Nucleus accumbens (tissue), 56 donors: ENCODE measurements at regions not wholly inside any gene's neighbourhood (a gene's known extent, or its start where the extent isn't known, plus 50 kb on each side); places are given as distances from the start of the nearest gene placed in this dataset.

Experiments used
- DNase-seq, 56 donors: peaks; one replicate each; lab custom pipeline; 2025; lab: John Stamatoyannopoulos, UW

DNA sequence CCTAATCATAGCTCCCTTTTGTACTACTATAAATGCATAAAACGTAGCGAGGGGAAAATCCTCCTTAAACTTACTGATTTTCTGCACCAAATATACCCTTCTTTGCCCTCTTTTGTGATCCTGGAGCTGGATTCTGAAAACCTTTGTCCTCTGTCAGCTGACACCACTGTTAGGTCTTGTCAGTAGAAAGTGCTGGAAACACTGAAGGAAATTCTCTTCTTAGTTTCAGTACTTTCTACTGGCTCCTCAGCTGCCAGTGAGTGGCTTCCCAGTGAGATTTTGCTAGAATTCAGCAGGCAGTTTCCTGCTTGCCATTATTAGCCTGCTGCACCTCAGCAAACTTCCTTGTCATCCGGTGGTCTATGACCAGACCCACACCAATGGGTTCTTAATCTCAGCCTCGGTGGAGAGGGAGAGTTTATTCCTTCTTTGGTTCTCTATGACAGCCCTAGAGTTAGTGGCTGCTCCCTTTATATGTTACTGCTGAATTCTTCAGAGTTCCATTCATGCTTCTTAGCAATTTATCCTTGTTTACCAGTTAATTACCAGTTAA lies 476.2 kb downstream of the FSCB start:
- DNase-seq = no peak

- DNase-seq = no peak
Observed at GRCh38 chr14:44029933-44030332, 477.1 kb downstream of the FSCB start.

GRCh38 chr14:44027397-44027796 lies 479.7 kb downstream of the FSCB start:
- no peak for DNase-seq

DNA sequence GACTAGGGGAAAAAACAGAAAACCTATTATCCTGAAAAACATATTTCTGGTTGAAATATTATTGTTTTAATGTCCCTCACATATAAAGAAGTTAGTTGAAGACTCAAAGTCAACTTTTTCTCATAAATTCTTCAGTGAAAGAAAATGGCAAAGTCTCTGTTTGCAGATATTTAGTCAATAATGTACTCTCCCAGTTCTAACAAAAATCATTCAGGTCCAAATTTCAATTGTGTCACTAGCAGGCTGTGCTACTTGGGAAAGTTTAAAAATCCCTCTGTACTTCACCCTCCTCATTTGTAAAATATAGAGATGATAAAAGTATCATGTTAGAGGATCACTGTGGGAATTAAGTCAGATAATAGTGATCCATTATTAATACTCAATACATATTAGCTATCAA lies 496.5 kb downstream of the FSCB start:
- DNase-seq = no peak

- DNase-seq = no peak
Observed at GRCh38 chr14:44010071-44010470, 497.0 kb downstream of the FSCB start.

DNA sequence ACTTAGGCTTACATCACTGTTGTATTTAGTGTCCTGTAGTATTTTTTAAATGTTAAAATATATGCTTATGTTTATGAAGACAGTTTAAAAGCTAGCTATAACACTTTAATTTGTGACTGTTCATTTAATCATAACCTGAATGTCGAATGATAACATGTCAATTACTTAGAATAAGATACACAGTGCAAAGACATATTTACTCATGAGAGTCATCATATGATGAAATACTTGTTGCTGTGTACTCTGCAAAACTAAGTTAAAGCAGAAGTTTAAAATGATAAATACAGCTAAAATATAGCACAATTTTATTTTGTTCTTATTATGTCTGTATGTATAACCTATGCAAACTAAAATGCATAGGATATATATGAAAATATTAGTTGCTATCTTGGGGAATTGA lies 497.4 kb downstream of the FSCB start:
- DNase-seq = no peak

DNA sequence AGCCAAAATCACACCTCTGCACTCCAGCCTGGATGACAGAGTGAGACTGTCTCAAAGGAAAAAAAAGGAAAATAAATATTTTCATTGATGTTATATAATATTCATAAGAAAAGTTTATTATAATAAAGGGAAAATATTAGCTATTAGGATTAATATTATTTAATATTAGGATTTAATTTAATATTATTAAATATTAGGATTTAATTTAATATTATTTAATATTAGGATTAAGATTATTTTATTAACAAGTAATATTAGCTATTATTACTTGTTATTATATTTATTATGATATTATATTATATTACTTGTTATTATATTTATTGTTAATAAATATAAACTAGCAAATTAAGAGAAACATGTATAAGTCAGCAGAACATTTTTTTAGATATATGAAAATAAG lies 518.1 kb downstream of the FSCB start:
- DNase-seq = no peak

DNA sequence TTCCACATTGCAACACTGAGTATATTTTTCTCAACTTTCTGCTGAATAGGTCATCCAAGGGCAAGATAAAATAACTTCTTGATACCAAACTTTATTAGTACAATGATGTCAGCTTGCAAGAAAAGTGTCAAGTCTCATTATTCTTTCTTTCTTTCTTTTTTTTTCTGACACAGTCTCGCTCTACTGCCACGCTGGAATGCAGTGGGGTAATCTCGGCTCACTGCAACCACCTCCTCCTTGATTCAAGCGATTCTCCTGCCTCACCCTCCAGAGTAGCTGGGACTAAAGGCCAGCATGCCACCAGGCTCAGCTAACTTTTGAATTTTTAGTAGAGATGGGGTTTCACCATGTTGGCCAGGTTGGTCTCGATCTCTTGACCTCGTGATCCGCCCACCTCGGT lies 523.4 kb downstream of the FSCB start:
- no peak for DNase-seq

GRCh38 chr14:43981135-43981768 lies 525.8 kb downstream of the FSCB start:
- DNase-seq = no peak

DNA sequence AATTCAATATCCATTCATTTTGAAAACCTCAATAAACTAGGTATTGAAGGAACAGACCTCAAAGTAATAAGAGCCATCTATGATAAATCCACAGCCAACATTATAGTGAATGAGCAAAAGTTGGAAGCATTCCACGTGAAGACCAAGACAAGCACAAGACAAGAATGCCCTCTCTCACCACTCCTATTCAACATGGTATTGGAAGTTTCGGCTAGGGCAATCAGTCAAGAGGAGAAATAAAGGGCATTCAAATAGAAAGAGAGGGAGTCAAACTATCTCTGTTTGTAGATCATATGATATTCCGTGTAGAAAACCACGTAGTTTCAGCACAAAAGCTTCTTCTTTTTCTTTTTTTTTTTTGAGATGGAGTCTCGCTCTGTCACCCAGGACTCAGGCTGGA lies 550.3 kb downstream of the FSCB start:
- no peak for DNase-seq

- DNase-seq = no peak
Observed at GRCh38 chr14:43949400-43949799, 557.7 kb downstream of the FSCB start.

DNA sequence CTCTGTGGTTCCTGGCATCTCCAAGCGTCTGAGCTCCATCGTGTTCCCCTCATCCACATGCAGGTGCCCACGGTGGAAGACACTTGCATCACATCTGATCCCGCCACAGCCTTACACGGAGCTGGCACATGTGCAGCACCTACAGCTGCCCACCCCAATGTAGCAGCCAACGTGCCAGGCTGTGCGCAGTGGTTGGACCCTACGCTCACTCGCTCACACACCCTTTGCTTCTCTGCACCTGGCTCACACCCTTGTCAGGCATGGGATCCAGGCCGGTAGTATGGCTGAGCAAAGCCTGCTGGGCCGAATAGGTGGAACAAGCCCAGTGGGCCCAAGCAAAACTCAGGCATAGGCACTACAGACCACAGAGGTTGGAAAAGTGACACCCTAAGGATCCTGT lies 567.2 kb downstream of the FSCB start:
- no peak for DNase-seq

DNA sequence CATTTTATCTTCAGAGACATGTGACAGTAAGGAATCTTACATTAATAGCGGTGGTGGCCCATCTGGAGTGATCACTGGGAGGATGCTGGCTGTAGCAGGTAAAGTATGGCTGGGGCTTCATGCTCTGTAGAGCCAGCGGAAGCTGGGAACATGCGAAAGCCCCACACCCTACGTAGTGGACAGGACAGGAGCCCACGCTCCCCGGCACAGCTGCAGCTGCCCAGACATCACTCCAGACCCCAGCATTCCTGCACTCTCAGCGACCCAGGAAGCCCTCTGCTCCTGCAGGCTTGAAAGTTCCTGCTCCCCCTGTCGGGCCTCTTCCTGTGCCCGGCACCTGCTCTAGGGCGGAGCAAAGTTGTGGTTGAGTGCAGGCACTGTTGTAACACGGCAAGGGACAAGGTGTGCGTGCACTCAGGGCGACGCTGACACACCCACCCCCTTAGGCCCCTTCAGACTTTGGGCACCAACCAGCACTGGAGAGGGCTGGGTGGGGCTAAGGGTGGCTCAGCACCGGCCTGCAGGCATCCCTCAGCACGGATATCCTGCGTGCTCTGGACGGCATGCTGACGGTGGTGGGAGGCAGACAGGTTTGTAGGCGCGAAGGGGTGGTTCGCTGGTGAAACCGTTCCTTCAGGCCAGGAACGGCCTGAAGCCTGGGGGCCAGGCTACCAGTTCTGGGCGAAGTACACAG lies 568.3 kb downstream of the FSCB start:
- DNase-seq = no peak

DNA sequence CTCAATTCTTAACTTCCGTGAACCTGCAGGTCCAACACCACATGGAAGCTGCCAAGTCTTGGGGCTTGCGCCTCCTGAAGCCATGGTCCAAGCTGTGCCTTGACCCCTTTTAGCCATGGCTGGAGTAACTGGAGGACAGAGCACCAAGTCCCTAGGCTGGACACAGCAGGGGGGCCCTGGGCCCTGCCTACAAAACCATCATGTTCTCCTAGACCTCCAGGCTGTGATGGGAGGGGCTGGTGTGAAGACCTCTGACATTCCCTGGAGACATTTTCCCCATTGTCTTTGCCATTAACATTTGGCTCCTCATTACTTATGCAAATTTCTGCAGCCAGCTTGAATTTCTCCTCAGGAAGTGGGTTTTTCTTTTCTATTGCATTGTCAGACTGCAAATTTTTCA lies 570.1 kb downstream of the FSCB start:
- DNase-seq = no peak

GRCh38 chr14:43934102-43934501 lies 573.0 kb downstream of the FSCB start:
- DNase-seq = no peak

GRCh38 chr14:43914041-43914693 lies 592.9 kb downstream of the FSCB start:
- DNase-seq = no peak

DNA sequence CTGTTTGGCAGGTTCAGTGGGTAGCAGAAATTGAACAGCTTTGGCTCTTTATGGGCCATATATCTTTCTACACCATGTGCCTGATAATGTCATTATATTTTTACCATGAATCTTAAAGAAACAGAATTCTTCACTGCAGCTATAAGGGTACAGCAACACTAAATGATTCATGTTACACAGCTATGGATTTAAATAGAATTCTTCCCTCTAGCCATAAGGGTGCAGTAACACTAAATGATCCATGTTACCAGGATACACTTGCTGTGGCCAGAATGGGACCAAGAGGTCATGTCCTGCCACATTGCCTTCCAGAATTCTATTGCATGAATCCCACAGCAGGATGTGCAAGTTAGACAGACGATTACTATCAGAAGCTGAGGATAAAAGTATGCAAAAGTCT lies 603.9 kb downstream of the FSCB start:
- DNase-seq = no peak

- no peak for DNase-seq
Observed at GRCh38 chr14:43901911-43902673, 605.0 kb downstream of the FSCB start.

DNA sequence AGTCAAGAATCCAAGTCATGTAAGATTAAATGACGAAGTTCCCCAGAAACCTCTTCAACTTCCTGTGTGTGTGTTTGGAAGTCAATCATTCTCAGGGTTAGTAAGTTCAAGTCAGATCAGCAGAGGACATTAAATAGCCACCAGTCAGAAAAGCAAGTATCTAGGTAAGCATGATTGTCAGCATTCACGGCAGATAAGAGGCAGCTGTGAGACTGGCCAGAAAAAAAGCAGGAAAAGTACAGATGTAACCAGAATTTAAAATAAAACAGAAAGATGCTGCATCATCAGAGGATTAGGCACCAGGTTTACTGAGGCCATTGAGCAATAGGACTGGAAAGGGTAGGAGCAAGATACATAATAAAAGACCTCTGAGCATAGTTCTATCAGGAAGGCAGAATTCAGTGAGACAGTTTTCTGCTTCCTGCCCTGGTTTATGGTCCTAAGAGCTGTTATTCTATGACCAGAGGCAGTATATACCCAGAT lies 606.9 kb downstream of the FSCB start:
- DNase-seq = no peak

DNA sequence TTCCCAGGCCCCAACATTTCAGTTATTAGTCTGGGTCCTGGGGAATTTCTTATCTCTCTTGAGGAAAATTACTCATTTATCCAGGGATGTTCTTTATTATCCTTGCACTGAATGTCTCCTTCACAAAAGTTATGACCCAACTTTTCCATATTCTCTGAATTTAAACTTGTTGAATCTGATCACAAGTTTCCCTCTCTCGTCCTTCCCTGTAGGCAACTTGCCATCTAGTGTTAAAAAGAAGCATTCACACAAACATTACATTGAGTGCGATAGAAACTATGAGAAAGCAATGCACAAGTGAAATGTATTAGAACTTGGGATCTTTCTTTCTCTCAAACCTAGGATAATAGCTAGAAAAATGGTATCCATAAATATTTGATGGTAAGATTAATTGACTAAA lies 608.4 kb downstream of the FSCB start:
- no peak for DNase-seq

DNA sequence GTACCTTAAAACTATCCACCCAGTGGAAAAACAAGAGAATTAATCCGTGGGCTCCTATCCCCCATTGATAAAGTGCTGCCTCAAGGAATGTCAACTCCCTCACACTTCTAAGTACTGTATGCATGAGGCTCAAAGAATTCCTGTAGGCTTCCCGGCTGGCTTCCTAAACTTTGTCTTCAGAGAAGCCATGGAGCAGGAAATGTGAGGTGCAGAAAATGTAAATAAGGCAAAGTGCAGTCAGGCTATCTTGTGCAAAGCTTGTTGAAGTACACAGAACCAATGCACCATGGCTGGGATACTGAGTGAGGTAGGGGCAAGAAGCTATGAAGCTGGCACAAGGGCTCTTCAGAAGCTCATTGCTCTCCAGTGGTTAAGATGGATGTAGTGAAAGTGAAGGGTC lies 611.0 kb downstream of the FSCB start:
- DNase-seq = no peak
